Chondrocyte (in vitro differentiated cells): ENCODE measurements at regions not wholly inside any gene's neighbourhood (a gene's known extent, or its start where the extent isn't known, plus 50 kb on each side); places are given as distances from the start of the nearest gene placed in this dataset.

Experiments
- DNase-seq: peaks from one replicate; pipeline ENCODE4 v3.0.0; 2021; ENCODE audit warnings: mixed read lengths, low spot score
- H3K27ac Mint-ChIP-seq: one replicate; pipeline ENCODE4 v1.8.0; 2021; ENCODE audit warnings: mild to moderate bottlenecking, moderate library complexity, mixed read lengths; ENCODE audit not compliant: unreplicated experiment
- H3K27me3 Mint-ChIP-seq: 2 replicates; pipeline ENCODE4 v1.8.0; 2021; ENCODE audit warnings: low read depth, mixed read lengths
- H3K36me3 Mint-ChIP-seq: 2 replicates; pipeline ENCODE4 v1.8.0; 2021; ENCODE audit warnings: low read depth, mixed read lengths
- H3K4me1 Mint-ChIP-seq: 2 replicates; pipeline ENCODE4 v1.8.0; 2021; ENCODE audit warnings: low read depth, mild to moderate bottlenecking, mixed read lengths
- H3K4me3 Mint-ChIP-seq: one replicate; pipeline ENCODE4 v1.8.0; 2021; ENCODE audit warnings: mild to moderate bottlenecking, moderate library complexity, mixed read lengths; ENCODE audit not compliant: unreplicated experiment
- H3K9me3 Mint-ChIP-seq: 2 replicates; pipeline ENCODE4 v1.8.0; 2021; ENCODE audit warnings: low read depth, mixed read lengths
- CTCF ChIP-seq: fragments of 200-600 bp; sonication (generic); IDR thresholded peaks from 2 replicates; pipeline ENCODE4 v1.5.0; 2021; ENCODE audit warnings: antibody characterized with exemption, mild to moderate bottlenecking, moderate library complexity

- Mint-ChIP-seq H3K4me3 (no peak overlapping the region), H3K9me3 (peaks cover 13% of the 10 kb centered on the region), H3K4me1 (peaks cover 7% of the 10 kb centered on the region), H3K27ac (no peak overlapping the region), H3K27me3 (no peaks in the 10 kb centered on the region), H3K36me3 (peaks cover 5% of the 10 kb centered on the region)
- no peak for TF ChIP-seq CTCF
- DNase-seq, result no peak
Measured at GRCh38 chr1:224492015-224492414, 57.4 kb upstream of the WDR26 start.

- DNase-seq, result no peak
- H3K27ac Mint-ChIP-seq, result no peak overlapping the region
- peaks cover 16% of the 10 kb centered on the region for H3K9me3 Mint-ChIP-seq
- H3K4me1 Mint-ChIP-seq, result peaks cover 4% of the 10 kb centered on the region
- peaks cover 5% of the 10 kb centered on the region for H3K36me3 Mint-ChIP-seq
- no peaks in the 10 kb centered on the region for H3K27me3 Mint-ChIP-seq
- TF ChIP-seq CTCF, result no peak
- no peak overlapping the region for H3K4me3 Mint-ChIP-seq
Measured at GRCh38 chr1:224492632-224493031, 58.0 kb upstream of the WDR26 start.

GRCh38 chr1:224493269-224493668 lies 58.7 kb upstream of the WDR26 start:
- no peak for DNase-seq
- Mint-ChIP-seq H3K9me3 (peaks cover 19% of the 10 kb centered on the region), H3K27me3 (no peaks in the 10 kb centered on the region), H3K27ac (no peak overlapping the region), H3K4me1 (peaks cover 11% of the 10 kb centered on the region), H3K36me3 (peaks cover 5% of the 10 kb centered on the region), H3K4me3 (no peak overlapping the region)
- TF ChIP-seq CTCF, result no peak

DNA sequence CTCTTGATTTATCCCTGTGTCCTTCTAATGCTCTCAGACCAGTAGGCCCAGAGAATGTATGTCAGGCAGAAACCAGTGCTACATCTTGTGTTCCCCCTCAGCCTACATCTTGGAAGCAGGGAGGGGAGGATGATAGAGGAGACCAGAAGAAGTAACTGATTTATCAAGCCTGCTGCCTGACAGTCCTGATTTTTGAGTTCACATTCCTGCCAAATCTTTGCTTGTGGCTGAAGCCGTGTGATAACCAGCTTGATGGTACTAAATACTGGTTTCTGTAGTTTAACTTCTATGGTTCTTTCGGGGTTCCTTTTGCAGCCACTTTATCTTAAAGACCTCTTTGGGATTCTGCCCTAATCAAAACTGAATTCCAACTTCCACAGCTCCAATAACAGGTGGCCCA lies 59.7 kb upstream of the WDR26 start:
- no peak for TF ChIP-seq CTCF
- H3K27ac Mint-ChIP-seq, result no peak overlapping the region
- H3K4me3 Mint-ChIP-seq, result no peak overlapping the region
- H3K9me3 Mint-ChIP-seq, result peaks cover 12% of the 10 kb centered on the region
- no peak for DNase-seq
- peaks cover 17% of the 10 kb centered on the region for H3K4me1 Mint-ChIP-seq
- H3K27me3 Mint-ChIP-seq, result no peaks in the 10 kb centered on the region
- H3K36me3 Mint-ChIP-seq, result peaks cover 2% of the 10 kb centered on the region

DNA sequence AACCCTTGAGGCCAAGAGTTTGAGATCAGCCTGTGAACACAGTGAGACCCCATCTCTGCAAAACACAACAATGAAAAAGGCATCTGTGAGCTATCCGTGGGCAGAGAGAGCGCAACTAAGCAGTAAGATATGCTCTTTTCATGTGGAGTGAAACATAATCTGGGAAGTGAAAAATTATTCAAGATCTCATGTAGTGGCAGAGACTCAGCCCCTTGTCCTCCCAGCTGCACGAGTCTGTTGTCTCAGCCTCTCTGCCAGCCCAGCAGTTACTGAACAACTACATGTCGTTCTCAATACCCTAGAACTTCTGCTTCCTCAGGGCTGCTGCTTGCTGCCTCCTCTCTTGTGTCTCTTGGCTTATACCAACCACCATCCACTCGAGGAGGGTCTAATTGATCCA lies 61.3 kb upstream of the WDR26 start:
- H3K27ac Mint-ChIP-seq, result no peak overlapping the region
- no peak for DNase-seq
- TF ChIP-seq CTCF, result no peak
- H3K9me3 Mint-ChIP-seq, result peaks cover 10% of the 10 kb centered on the region
- H3K27me3 Mint-ChIP-seq, result no peaks in the 10 kb centered on the region
- H3K4me3 Mint-ChIP-seq, result no peak overlapping the region
- H3K36me3 Mint-ChIP-seq, result no peaks in the 10 kb centered on the region
- peaks cover 24% of the 10 kb centered on the region for H3K4me1 Mint-ChIP-seq
